NCI-H2196 (cell line): ENCODE measurements at regions not wholly inside any gene's neighbourhood (a gene's known extent, or its start where the extent isn't known, plus 50 kb on each side); places are given as distances from the start of the nearest gene placed in this dataset.

Source experiments
- DNase-seq: peaks from one replicate; lab custom pipeline; 2025; ENCODE audit not compliant: unreplicated experiment; lab: John Stamatoyannopoulos, UW

- DNase-seq = no peak
Observed at GRCh38 chr3:177426878-177427495, 229.7 kb upstream of the TBL1XR1 start.

GRCh38 chr3:177427540-177427939 is 230.3 kb upstream of the TBL1XR1 start:
- DNase-seq = no peak

- no peak for DNase-seq
Observed at GRCh38 chr3:177429079-177429478, 231.8 kb upstream of the TBL1XR1 start.

GRCh38 chr3:177429771-177430170 is 232.5 kb upstream of the TBL1XR1 start:
- no peak for DNase-seq

- no peak for DNase-seq
Observed at GRCh38 chr3:177430653-177431052, 233.4 kb upstream of the TBL1XR1 start.

GRCh38 chr3:177431525-177432176 is 234.4 kb upstream of the TBL1XR1 start:
- DNase-seq = no peak

- no peak for DNase-seq
Observed at GRCh38 chr3:177435301-177435700, 238.0 kb upstream of the TBL1XR1 start.

GRCh38 chr3:177437513-177438337 is 240.4 kb upstream of the TBL1XR1 start:
- DNase-seq = no peak

- no peak for DNase-seq
Observed at GRCh38 chr3:177438596-177439220, 241.4 kb upstream of the TBL1XR1 start.

GRCh38 chr3:177439694-177440269 is 242.5 kb upstream of the TBL1XR1 start:
- no peak for DNase-seq

- DNase-seq = no peak
Observed at GRCh38 chr3:177440456-177441104, 243.3 kb upstream of the TBL1XR1 start.

- DNase-seq = no peak
Observed at GRCh38 chr3:177441276-177441812, 244.1 kb upstream of the TBL1XR1 start.

- no peak for DNase-seq
Observed at GRCh38 chr3:177441813-177442646, 244.7 kb upstream of the TBL1XR1 start.

GRCh38 chr3:177443469-177443868 is 246.2 kb upstream of the TBL1XR1 start:
- DNase-seq = no peak

GRCh38 chr3:177444696-177445095 is 247.4 kb upstream of the TBL1XR1 start:
- no peak for DNase-seq

GRCh38 chr3:177445549-177445948 is 248.3 kb upstream of the TBL1XR1 start:
- no peak for DNase-seq

GRCh38 chr3:177446165-177446601 is 248.9 kb upstream of the TBL1XR1 start:
- no peak for DNase-seq

- DNase-seq = peak; percentile 69
Observed at GRCh38 chr3:177447938-177448337, 250.7 kb upstream of the TBL1XR1 start.

GRCh38 chr3:177448987-177449359 is 251.7 kb upstream of the TBL1XR1 start:
- no peak for DNase-seq
